Neural cell (in vitro differentiated cells): ENCODE measurements at regions not wholly inside any gene's neighbourhood (a gene's known extent, or its start where the extent isn't known, plus 50 kb on each side); places are given as distances from the start of the nearest gene placed in this dataset.

Experiments used
- H2AFZ ChIP-seq: fragments of 200-600, 300-800 bp; sonication (generic), shearing (Covaris generic); 2 replicates; pipeline ENCODE4 v1.6.0; 2014; ENCODE audit warnings: low read depth, mild to moderate bottlenecking, antibody characterized with exemption, low read length, moderate library complexity
- H3F3A ChIP-seq: fragments of 200-600 bp; shearing (Covaris generic); 2 replicates; pipeline ENCODE4 v1.6.1; 2016; ENCODE audit warnings: mild to moderate bottlenecking, moderate library complexity, mixed read lengths, antibody characterized with exemption, low read length; ENCODE audit not compliant: insufficient read depth, poor library complexity, severe bottlenecking
- H3K27ac ChIP-seq: fragments of 200-600, 300-800 bp; sonication (generic), shearing (Covaris generic); 2 replicates; pipeline ENCODE4 v1.5.1; 2014; ENCODE audit warnings: mild to moderate bottlenecking, low read length, moderate library complexity
- H3K27me3 ChIP-seq: fragments of 300-800, 200-600 bp; sonication (generic), shearing (Covaris generic); 2 replicates; pipeline ENCODE4 v1.6.0; 2014; ENCODE audit warnings: mild to moderate bottlenecking, low read depth, low read length, moderate library complexity; ENCODE audit not compliant: insufficient read depth
- H3K36me3 ChIP-seq: fragments of 300-800, 200-600 bp; sonication (generic), shearing (Covaris generic); 2 replicates; pipeline ENCODE4 v1.5.1; 2014; ENCODE audit warnings: mild to moderate bottlenecking, antibody characterized with exemption, low read length, moderate library complexity; ENCODE audit not compliant: insufficient read depth
- H3K4me2 ChIP-seq: fragments of 300-800, 200-600 bp; sonication (generic), shearing (Covaris generic); 2 replicates; pipeline ENCODE4 v1.6.0; 2014; ENCODE audit warnings: mild to moderate bottlenecking, low read length
- H3K4me3 ChIP-seq: fragments of 300-800, 200-600 bp; sonication (generic), shearing (Covaris generic); 2 replicates; pipeline ENCODE4 v1.5.1; 2014; ENCODE audit warnings: mild to moderate bottlenecking, low read length, moderate library complexity
- H3K79me2 ChIP-seq: fragments of 200-600 bp; shearing (Covaris generic); replicated peaks from 2 replicates; pipeline ENCODE4 v1.6.0; 2014; ENCODE audit warnings: mild to moderate bottlenecking, low read length, moderate library complexity; ENCODE audit not compliant: insufficient read depth
- H3K9ac ChIP-seq: fragments of 300-800, 200-600 bp; sonication (generic), shearing (Covaris generic); 2 replicates; pipeline ENCODE4 v1.6.1; 2016; ENCODE audit warnings: mild to moderate bottlenecking, low read length, mixed read lengths
- H3K9me2 ChIP-seq: fragments of 200-600 bp; shearing (Covaris generic); 2 replicates; pipeline ENCODE4 v1.6.1; 2016; ENCODE audit warnings: mild to moderate bottlenecking, low read length, mixed read lengths; ENCODE audit not compliant: insufficient read depth
- H3K9me3 ChIP-seq: fragments of 200-600, 300-800 bp; sonication (generic), shearing (Covaris generic); 2 replicates; pipeline ENCODE4 v1.6.1; 2016; ENCODE audit warnings: mild to moderate bottlenecking, mixed run types, low read length, moderate library complexity, mixed read lengths
- H4K20me1 ChIP-seq: fragments of 200-600 bp; shearing (Covaris generic); 2 replicates; pipeline ENCODE4 v1.6.1; 2016; ENCODE audit warnings: mild to moderate bottlenecking, mixed run types; ENCODE audit not compliant: insufficient read depth
- CTCF ChIP-seq: fragments of 450-650 bp; IDR thresholded peaks from 2 replicates; pipeline ENCODE4 v1.5.1; 2014; ENCODE audit warnings: antibody characterized with exemption, mild to moderate bottlenecking, moderate library complexity; ENCODE audit not compliant: poor library complexity, severe bottlenecking
- EP300 ChIP-seq: fragments of 450-650 bp; conservative IDR thresholded peaks from 2 replicates; pipeline ENCODE4 v1.6.1; 2014; ENCODE audit warnings: antibody characterized with exemption, mild to moderate bottlenecking, moderate library complexity; ENCODE audit not compliant: poor library complexity, severe bottlenecking
- EZH2 ChIP-seq: fragments of 200-600, 300-800 bp; shearing (Covaris generic), sonication (generic); IDR thresholded peaks from 2 replicates; pipeline ENCODE4 v1.6.1; 2014; ENCODE audit warnings: antibody characterized with exemption, low read length, borderline replicate concordance, mild to moderate bottlenecking; ENCODE audit not compliant: insufficient read depth, poor library complexity, severe bottlenecking
- MXI1 ChIP-seq: fragments of 450-650 bp; conservative IDR thresholded peaks from 2 replicates; pipeline ENCODE4 v1.6.1; 2014; ENCODE audit warnings: antibody characterized with exemption, mild to moderate bottlenecking; ENCODE audit not compliant: poor library complexity, severe bottlenecking
- POLR2AphosphoS5 ChIP-seq: IDR thresholded peaks from 2 replicates; pipeline ENCODE4 v1.6.1; 2012
- RAD21 ChIP-seq: fragments of 450-650 bp; conservative IDR thresholded peaks from 2 replicates; pipeline ENCODE4 v1.6.1; 2014; ENCODE audit warnings: antibody characterized with exemption, mild to moderate bottlenecking, moderate library complexity
- REST ChIP-seq: IDR thresholded peaks from 2 replicates; pipeline ENCODE4 v1.6.1; 2012; ENCODE audit warnings: borderline replicate concordance
- SMC3 ChIP-seq: fragments of 450-650 bp; conservative IDR thresholded peaks from 2 replicates; pipeline ENCODE4 v1.6.1; 2014; ENCODE audit warnings: antibody characterized with exemption, mild to moderate bottlenecking, moderate library complexity; ENCODE audit not compliant: poor library complexity
- TAF1 ChIP-seq: IDR thresholded peaks from 2 replicates; pipeline ENCODE4 v1.6.1; 2012; ENCODE audit warnings: low read depth

- no peaks in the 10 kb centered on the region for H3K9me3 ChIP-seq
- no peaks in the 10 kb centered on the region for H3K36me3 ChIP-seq
Observed at GRCh38 chr11:91959411-91959810, 265.2 kb upstream of the FAT3 start.

GRCh38 chr11:91956711-91957110, 267.9 kb upstream of the FAT3 start:
- no peaks in the 10 kb centered on the region for H3K9me3 ChIP-seq
- H3F3A ChIP-seq = no peaks in the 10 kb centered on the region
- no peak overlapping the region for H2AFZ ChIP-seq
- H3K79me2 ChIP-seq = no peaks in the 10 kb centered on the region
- no peak overlapping the region for H3K4me2 ChIP-seq
- no peaks in the 10 kb centered on the region for H3K36me3 ChIP-seq
- no peaks in the 10 kb centered on the region for H3K9me2 ChIP-seq
- H3K27ac ChIP-seq = no peak overlapping the region
- no peak overlapping the region for H3K9ac ChIP-seq
- no peaks in the 10 kb centered on the region for H3K27me3 ChIP-seq
- H4K20me1 ChIP-seq = no peaks in the 10 kb centered on the region
- no peak overlapping the region for H3K4me3 ChIP-seq
- TF ChIP-seq POLR2AphosphoS5 (no peak), EZH2 (no peak), MXI1 (no peak), CTCF (no peak), REST (no peak), SMC3 (no peak)

More at GRCh38 chr11:91959411-91959810, 265.2 kb upstream of the FAT3 start:
- Histone ChIP-seq H3K4me3 (no peak overlapping the region), H3K27ac (no peak overlapping the region), H3K9ac (no peak overlapping the region), H3K4me2 (no peak overlapping the region), H3K27me3 (no peaks in the 10 kb centered on the region), H4K20me1 (no peaks in the 10 kb centered on the region), H2AFZ (no peak overlapping the region), H3F3A (no peaks in the 10 kb centered on the region), H3K79me2 (no peaks in the 10 kb centered on the region), H3K9me2 (no peaks in the 10 kb centered on the region)
- TF ChIP-seq CTCF (no peak), EZH2 (no peak), EP300 (no peak), TAF1 (no peak), POLR2AphosphoS5 (no peak), SMC3 (no peak), RAD21 (no peak), REST (no peak), MXI1 (no peak)
